Uterus (tissue), 3 donors: ENCODE measurements at regions not wholly inside any gene's neighbourhood (a gene's known extent, or its start where the extent isn't known, plus 50 kb on each side); places are given as distances from the start of the nearest gene placed in this dataset.

Experiments
- DNase-seq, 2 donors: peaks; one replicate each; pipeline ENCODE4 v3.0.0-alpha.2; 2019 to 2020
- H3K27ac ChIP-seq, 2 donors: fragments of 200-600 bp; sonication (generic); 1 replicate in 1 of 2; 2 replicates in 1 of 2; pipeline ENCODE4 v1.5.1; 2016 to 2018
- H3K27me3 ChIP-seq, 2 donors: fragments of 200-600 bp; sonication (generic); one replicate each; pipeline ENCODE4 v1.5.1; 2018 to 2019; ENCODE audit warnings: control low read depth in 1 of 2
- H3K36me3 ChIP-seq, 2 donors: fragments of 200-600 bp; sonication (generic); one replicate each; pipeline ENCODE4 v1.5.1; 2019; ENCODE audit warnings: control low read depth in 1 of 2
- H3K4me1 ChIP-seq, 2 donors: fragments of 200-600 bp; sonication (generic); one replicate each; pipeline ENCODE4 v1.5.1; 2018 to 2019; ENCODE audit warnings: control low read depth in 1 of 2
- H3K4me3 ChIP-seq, 2 donors: fragments of 200-600 bp; sonication (generic); 1 replicate in 1 of 2; 2 replicates in 1 of 2; pipeline ENCODE4 v1.5.1; 2018 to 2019; ENCODE audit warnings: mild to moderate bottlenecking in 1 of 2
- H3K9me3 ChIP-seq, 2 donors: fragments of 200-600 bp; sonication (generic); one replicate each; pipeline ENCODE4 v1.5.1; 2019; ENCODE audit warnings: control low read depth in 1 of 2
- CTCF ChIP-seq, 4 experiments: fragments of 200-600 bp in 2 of 4; fragments of 450-650 bp in 2 of 4; sonication (generic) in 2 of 4; IDR thresholded peaks; one replicate each; pipeline ENCODE4 v1.5.1; 2016 to 2019; ENCODE audit warnings: antibody characterized with exemption in 4 of 4, mild to moderate bottlenecking in 2 of 4, moderate library complexity in 1 of 4
- POLR2A ChIP-seq, 2 donors: fragments of 450-650 bp; IDR thresholded peaks; one replicate each; pipeline ENCODE4 v1.6.1; 2016; ENCODE audit warnings: antibody characterized with exemption in 2 of 2, mild to moderate bottlenecking in 1 of 2, moderate library complexity in 1 of 2
- intact Hi-C: fragments of 100-400 bp; cut with DNase I; formaldehyde crosslinking; loops from one replicate; pipeline ENCODE4 v1.15.1; 2023; ENCODE audit warnings: low total_unique reads
- donor health status: DM: yes; HTN: yes; CAD: no.

GRCh38 chr9:80836013-80836412 lies 853.3 kb downstream of the TLE1 start:
- no peak overlapping the region for H3K27ac ChIP-seq
- no peaks in the 10 kb centered on the region for H3K9me3 ChIP-seq
- intact Hi-C loops = no loop called here
- H3K4me3 ChIP-seq = no peak overlapping the region
- no peak for DNase-seq
- TF ChIP-seq CTCF (IDR thresholded peaks at IDR 0.05) (no peak), POLR2A (IDR thresholded peaks at IDR 0.05) (no peak)
- no peaks in the 10 kb centered on the region for H3K36me3 ChIP-seq
- peaks cover 0 to 3% of the 10 kb centered on the region in 2 donors for H3K4me1 ChIP-seq
- no peaks in the 10 kb centered on the region for H3K27me3 ChIP-seq

GRCh38 chr9:80831751-80832150 lies 857.6 kb downstream of the TLE1 start:
- Histone ChIP-seq H3K4me3 (no peak overlapping the region), H3K4me1 (peaks cover 0 to 3% of the 10 kb centered on the region in 2 donors), H3K9me3 (no peaks in the 10 kb centered on the region), H3K27ac (no peak overlapping the region), H3K36me3 (no peaks in the 10 kb centered on the region), H3K27me3 (no peaks in the 10 kb centered on the region)
- intact Hi-C loops = no loop called here
- TF ChIP-seq POLR2A (IDR thresholded peaks at IDR 0.05) = no peak
- TF ChIP-seq CTCF (IDR thresholded peaks at IDR 0.05) = no peak
- no peak for DNase-seq

- intact Hi-C loops = no loop called here
- Histone ChIP-seq H3K27ac (no peak overlapping the region), H3K9me3 (no peaks in the 10 kb centered on the region), H3K4me1 (no peaks in the 10 kb centered on the region), H3K36me3 (no peaks in the 10 kb centered on the region), H3K4me3 (no peak overlapping the region), H3K27me3 (no peaks in the 10 kb centered on the region)
- DNase-seq = no peak
- TF ChIP-seq POLR2A (IDR thresholded peaks at IDR 0.05) = no peak
- no peak for TF ChIP-seq CTCF (IDR thresholded peaks at IDR 0.05)
Measured at GRCh38 chr9:80811656-80812055, 877.7 kb downstream of the TLE1 start.

GRCh38 chr9:80811003-80811402 lies 878.3 kb downstream of the TLE1 start:
- DNase-seq = no peak
- no peaks in the 10 kb centered on the region for H3K9me3 ChIP-seq
- no peaks in the 10 kb centered on the region for H3K36me3 ChIP-seq
- no peak for TF ChIP-seq CTCF (IDR thresholded peaks at IDR 0.05)
- no peaks in the 10 kb centered on the region for H3K4me1 ChIP-seq
- H3K27ac ChIP-seq = no peak overlapping the region
- H3K27me3 ChIP-seq = no peaks in the 10 kb centered on the region
- no peak overlapping the region for H3K4me3 ChIP-seq
- intact Hi-C loops = no loop called here

GRCh38 chr9:80806671-80807070 lies 882.7 kb downstream of the TLE1 start:
- Histone ChIP-seq H3K4me3 (no peak overlapping the region), H3K27me3 (no peaks in the 10 kb centered on the region), H3K36me3 (no peaks in the 10 kb centered on the region), H3K9me3 (no peaks in the 10 kb centered on the region), H3K4me1 (no peaks in the 10 kb centered on the region), H3K27ac (peak overlapping the region in 1 of 2 donors; percentile 51)
- DNase-seq = no peak
- intact Hi-C loops = no loop called here
- TF ChIP-seq CTCF (IDR thresholded peaks at IDR 0.05) (no peak), POLR2A (IDR thresholded peaks at IDR 0.05) (no peak)
